ENCODE measurements at regions not wholly inside any gene's neighbourhood (a gene's known extent, or its start where the extent isn't known, plus 50 kb on each side); places are given as distances from the start of the nearest gene placed in this dataset.

DNA sequence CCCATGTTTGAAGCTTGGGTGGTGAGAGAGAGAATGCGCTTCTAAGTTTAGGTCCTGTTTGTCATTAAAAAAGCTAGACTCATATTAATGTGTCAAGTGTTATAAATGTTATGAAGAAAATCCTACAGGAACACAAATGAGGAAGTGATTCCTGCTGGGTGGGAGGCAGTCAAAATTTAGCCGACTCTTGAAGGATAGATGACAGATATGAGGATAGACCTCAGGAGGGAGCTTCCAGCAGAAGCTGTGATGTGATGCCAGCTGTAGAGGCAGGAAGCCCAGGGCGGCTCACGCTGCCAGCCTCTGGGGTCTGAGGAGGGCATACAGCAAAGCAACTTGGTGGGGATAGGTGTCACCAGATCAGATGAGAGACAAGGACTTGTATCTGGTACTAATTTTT is 74.7 kb upstream of the ADAMTS16 start:
- TF ChIP-seq CTCF (IDR thresholded peaks at IDR 0.05) (no peak), RCOR1 (IDR thresholded peaks at IDR 0.05; ENCODE audit: low read depth, low read length) (no peak), CEBPB (IDR thresholded peaks at IDR 0.05) (no peak), POLR2A (IDR thresholded peaks at IDR 0.05; ENCODE audit: low read length) (no peak)
- TF ChIP-seq, protein P1, sequence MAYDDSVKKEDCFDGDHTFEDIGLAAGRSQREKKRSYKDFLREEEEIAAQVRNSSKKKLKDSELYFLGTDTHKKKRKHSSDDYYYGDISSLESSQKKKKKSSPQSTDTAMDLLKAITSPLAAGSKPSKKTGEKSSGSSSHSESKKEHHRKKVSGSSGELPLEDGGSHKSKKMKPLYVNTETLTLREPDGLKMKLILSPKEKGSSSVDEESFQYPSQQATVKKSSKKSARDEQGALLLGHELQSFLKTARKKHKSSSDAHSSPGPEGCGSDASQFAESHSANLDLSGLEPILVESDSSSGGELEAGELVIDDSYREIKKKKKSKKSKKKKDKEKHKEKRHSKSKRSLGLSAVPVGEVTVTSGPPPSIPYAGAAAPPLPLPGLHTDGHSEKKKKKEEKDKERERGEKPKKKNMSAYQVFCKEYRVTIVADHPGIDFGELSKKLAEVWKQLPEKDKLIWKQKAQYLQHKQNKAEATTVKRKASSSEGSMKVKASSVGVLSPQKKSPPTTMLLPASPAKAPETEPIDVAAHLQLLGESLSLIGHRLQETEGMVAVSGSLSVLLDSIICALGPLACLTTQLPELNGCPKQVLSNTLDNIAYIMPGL (CRISPR knock-in tag; IDR thresholded peaks at IDR 0.05; ENCODE audit: borderline replicate concordance), result no peak
